GM21515 (cell line): ENCODE measurements at regions not wholly inside any gene's neighbourhood (a gene's known extent, or its start where the extent isn't known, plus 50 kb on each side); places are given as distances from the start of the nearest gene placed in this dataset.

Experiments used
- ATAC-seq: cut with Tn5 transposase; IDR thresholded peaks from one replicate; pipeline ENCODE4 v1.9.1; 2021; ENCODE audit not compliant: unreplicated experiment

DNA sequence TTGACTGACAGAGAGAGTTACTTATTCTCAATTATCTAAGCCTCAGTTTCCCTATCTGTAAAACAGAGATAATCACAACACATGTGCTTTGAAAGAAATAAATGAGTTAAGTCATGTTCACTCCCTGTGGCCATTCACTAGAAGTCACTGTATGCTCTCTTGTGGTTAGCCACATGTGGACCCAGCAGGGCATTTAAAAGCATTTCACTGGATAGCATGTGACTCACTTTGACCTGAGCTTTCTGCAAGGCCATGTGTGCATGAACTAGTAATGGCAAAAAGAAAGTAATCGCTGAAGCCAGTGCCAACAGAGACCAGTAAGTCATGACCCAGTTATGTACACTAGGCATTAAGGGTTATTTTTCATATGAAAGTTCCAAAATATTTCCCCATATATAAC, 557.0 kb upstream of the IGFBP3 start:
- no peak for ATAC-seq

DNA sequence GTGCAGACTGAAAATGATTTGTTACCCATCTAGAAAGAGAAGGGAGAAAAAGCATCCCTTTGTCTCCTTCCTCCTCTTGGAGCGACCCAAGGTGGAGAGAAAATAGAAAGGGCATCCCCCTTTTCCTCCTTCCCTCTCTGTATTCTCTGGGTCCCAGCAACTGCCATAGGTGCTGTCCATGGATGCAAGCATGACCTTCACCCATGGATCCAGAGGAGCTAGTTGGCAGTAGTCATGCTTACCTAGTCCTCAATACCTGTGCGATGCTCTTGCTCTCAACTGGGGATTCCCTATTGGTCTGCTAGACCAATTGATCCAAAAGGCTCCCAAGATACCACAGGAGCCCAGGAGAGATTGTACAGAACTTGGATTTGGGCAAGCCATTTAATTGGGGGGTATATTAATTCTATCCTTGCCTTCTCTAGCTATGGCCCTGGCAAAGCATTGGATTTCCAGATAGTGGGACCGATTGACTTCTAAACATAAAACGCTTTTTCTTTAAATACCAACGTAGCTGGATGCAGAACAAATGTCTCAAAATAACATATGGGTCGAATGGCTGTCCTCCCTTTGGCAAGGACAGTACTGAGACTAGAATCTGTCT, 547.8 kb upstream of the IGFBP3 start:
- ATAC-seq: no peak

- no peak for ATAC-seq
Observed at GRCh38 chr7:46463170-46463569, 542.1 kb upstream of the IGFBP3 start.

- no peak for ATAC-seq
Observed at GRCh38 chr7:46461334-46461777, 540.3 kb upstream of the IGFBP3 start.

DNA sequence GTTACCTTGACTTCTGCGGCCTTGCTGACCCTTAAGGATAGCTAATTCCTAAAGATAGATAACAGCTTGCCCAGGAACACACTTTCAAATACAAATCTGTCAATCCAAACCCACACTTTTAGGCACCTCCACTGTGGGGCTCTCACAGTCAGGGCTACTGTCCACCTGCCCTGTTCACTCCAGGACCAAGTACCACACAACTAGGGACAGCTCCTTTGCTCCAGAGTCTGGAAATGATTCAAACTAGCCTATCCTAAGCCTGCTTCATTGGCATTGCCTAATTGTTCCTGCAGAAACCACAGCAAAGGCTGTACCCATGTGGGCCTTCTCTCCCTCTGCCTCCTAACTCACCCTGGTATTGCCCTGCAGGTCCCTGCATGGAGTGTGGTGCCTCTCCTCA, 538.9 kb upstream of the IGFBP3 start:
- ATAC-seq: no peak

- ATAC-seq: no peak
Observed at GRCh38 chr7:46454816-46455215, 533.7 kb upstream of the IGFBP3 start.

DNA sequence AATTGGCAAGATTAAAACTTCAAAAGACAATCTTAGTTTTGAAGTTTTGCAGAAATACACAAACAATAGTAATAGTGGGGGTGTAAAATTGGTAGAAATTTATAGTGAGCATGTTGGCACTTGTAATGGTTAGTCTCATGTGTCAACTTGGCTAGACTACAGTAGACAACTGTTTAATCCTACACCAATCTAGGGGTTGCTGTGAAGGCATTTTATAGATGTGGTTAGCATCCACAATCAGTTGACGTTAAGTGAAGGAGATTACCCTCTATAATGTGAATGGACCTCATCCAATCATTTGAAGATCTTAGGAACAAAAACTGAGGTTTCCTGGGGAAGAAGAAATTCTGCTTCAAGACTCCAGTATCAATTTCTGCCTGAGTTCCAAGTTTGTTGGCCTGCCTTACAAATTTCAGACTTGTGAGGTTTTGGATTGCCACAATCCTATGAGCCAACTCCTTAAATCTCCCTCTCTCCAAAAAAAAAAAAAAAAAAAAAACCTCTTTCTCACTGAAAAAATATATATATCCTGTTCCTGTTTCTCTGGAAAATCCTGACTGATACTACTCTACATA, 531.6 kb upstream of the IGFBP3 start:
- no peak for ATAC-seq

DNA sequence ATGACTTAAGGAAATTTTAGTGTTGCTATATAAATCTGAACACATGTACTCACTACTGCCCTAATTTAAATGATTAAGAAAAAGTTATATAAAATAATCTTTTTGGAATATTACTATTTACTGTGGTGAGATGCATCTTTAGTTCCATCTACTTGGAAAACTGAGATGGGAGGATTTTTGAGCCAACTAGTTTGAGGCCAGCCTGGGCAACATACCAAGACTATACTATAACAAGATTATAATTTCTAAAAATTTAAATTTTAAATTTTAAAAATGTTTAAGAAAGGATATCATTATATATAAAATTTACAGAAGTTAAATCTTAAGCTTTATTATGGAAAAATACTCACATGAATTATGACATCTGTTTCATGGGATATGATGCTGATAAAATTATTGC, 530.8 kb upstream of the IGFBP3 start:
- no peak for ATAC-seq

DNA sequence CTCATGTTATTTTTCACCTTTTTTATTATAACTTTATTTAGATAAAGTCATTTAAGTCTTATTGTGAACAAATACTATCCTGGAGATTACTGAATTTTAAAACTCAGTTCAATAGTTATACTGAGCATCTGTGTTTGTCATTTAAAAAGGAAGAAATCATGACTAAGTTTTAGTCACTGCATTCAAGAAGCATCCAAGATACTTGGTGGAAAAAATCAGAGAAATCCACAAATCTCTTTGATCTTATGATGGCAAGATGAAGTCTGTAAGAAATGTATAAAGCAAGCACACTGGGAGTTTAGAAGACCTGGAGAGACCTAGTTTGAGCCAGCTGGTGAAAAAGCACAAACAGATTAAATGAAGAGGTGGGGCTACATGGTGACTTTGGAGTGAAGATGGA, 529.8 kb upstream of the IGFBP3 start:
- ATAC-seq: no peak

GRCh38 chr7:46450425-46450824, 529.4 kb upstream of the IGFBP3 start:
- no peak for ATAC-seq

DNA sequence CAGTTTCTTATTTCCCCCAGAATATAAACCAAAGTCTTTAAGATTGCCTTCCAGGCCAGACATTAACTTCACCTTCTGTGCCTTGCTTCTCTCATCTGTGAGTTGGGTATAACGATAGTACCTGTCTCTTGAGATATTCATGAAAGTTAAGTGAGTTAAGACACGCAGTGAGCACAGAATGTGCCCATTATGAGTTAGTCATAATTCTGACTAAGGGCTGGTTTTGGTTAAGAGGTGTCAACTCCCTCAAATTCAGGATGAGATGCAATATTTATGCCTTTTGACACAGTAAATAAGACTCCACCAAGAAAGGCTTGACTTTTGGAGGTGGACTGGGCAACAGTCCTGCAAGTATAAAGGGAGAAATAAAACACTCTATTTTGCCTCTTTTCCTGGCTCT, 528.7 kb upstream of the IGFBP3 start:
- ATAC-seq: no peak

GRCh38 chr7:46448478-46448877, 527.4 kb upstream of the IGFBP3 start:
- no peak for ATAC-seq

- ATAC-seq: no peak
Observed at GRCh38 chr7:46446151-46446550, 525.1 kb upstream of the IGFBP3 start.

DNA sequence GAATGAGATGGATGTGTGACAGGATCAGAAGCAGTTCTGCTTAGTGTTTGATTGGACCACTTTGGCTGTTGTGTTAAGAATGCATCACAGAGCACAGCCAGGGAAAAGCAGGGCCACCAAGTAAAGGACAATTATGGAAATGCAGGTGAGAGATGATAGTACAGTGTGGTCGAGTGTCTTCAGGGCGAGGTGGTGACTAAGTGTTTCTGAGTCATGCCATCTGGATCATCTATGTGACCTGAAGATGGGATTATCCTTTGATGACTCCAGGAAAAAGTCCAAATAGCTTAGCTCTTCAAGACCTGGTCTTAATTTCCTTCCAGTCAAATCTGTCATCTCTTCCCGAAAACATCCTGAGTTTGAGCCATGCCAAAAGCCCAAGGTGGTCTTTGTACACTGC, 523.2 kb upstream of the IGFBP3 start:
- ATAC-seq: no peak

DNA sequence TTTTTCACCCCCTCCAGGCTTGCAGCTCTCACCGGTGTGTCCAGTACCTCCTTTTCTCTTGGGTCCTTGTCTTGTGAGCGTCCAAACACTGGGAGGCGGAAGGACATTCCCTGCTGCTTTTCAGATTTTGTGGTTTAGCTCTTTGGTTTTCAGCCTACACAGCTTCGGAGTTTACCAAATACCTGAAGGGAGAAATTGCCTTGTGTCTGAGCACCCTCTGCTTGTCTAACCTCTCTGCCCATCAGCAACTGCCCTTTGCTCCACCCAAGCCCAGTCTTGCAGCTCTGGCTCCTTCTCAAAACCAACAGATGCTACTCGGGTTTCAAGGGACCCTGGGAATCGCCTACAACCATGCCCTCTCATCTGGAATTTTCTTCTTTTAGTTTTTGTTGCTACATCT, 519.1 kb upstream of the IGFBP3 start:
- no peak for ATAC-seq

DNA sequence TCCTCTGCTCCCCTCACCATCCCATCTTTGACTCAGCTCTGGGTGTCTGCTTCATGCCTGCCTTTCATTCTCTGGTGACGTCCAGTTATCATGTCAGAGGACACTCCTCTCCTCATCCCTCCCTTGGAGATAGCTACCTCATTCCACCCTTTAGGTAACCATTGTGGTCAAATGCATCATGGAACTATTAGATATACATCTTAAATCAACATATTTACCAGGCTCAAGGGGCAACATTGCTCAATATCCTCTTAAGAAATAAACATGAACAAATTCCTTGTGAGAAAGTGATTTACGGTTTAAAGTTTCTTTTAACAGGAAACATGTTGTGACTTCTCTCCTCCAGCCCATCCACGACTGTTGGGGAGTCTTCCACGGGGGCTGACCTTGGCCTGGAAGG, 511.6 kb upstream of the IGFBP3 start:
- ATAC-seq: no peak

GRCh38 chr7:46428295-46428694, 507.2 kb upstream of the IGFBP3 start:
- ATAC-seq: no peak

- ATAC-seq: no peak
Observed at GRCh38 chr7:46424934-46425333, 503.9 kb upstream of the IGFBP3 start.

DNA sequence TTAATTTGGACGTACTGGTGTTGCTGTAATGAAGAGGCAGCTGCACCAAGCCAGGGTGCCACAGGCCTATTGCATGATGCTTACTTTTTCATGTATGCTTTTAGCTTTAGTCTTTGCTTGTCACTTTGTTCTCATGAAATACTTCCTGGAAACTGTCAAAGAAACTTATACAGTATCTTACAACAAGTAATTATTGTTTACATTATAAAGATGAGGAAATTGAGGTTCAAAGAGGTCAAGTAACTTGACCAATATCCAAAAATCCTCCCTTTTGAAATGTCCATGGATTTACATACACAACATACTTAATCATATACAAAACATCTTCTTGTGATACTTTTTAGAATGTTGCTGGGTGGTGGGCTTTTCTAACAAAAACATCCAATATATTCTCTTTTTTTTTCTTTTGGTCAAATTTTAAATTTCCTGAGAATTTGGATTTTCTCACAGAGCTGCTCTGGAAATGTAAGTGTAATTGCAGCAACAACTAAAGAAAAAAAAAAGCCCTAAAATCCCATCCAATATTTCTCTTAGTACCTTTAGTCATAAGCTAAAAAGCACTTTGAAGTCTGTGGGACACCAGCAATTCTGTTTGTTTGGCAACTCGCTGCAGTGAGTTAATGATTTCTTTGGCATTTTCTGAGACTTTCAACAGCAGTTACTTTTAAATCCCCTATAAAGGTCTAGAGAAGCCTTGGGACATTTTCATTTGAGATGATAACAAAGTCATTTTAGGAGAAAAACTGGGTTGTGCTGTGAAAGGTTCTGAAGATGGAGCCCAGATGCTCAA, 500.6 kb upstream of the IGFBP3 start:
- no peak for ATAC-seq

- ATAC-seq: no peak
Observed at GRCh38 chr7:46414946-46415345, 493.9 kb upstream of the IGFBP3 start.

- no peak for ATAC-seq
Observed at GRCh38 chr7:46411236-46411635, 490.2 kb upstream of the IGFBP3 start.

- no peak for ATAC-seq
Observed at GRCh38 chr7:46407125-46407524, 486.1 kb upstream of the IGFBP3 start.
